CD4-positive, alpha-beta memory T cell (primary cell): ENCODE measurements at regions not wholly inside any gene's neighbourhood (a gene's known extent, or its start where the extent isn't known, plus 50 kb on each side); places are given as distances from the start of the nearest gene placed in this dataset.

ENCODE experiments used
- CTCF ChIA-PET: fragments of 350-600 bp; sonication (Branson Sonifier 250); formaldehyde crosslinking; loops from one replicate; lab custom pipeline; 2021; ENCODE audit warnings: inconsistent platforms; ENCODE audit not compliant: partially characterized antibody; lab: Charles Lee
- POLR2A ChIA-PET: fragments of 350-600 bp; sonication (Branson Sonifier 250); formaldehyde crosslinking; loops from one replicate; lab custom pipeline; 2021; ENCODE audit not compliant: partially characterized antibody; lab: Charles Lee
- DNase-seq, 5 donors: peaks; one replicate each; pipeline versions ENCODE4 v3.0.0 to v3.0.0-alpha.2; 2020 to 2022; ENCODE audit warnings: mixed read lengths in 1 of 5
- H3K27ac ChIP-seq: one replicate; pipeline ENCODE4 v1.7.0; 2013; ENCODE audit warnings: low read depth, low read length
- H3K27me3 ChIP-seq: 2 replicates; pipeline ENCODE4 v1.7.0; 2013; ENCODE audit warnings: mild to moderate bottlenecking, low read length, moderate library complexity; ENCODE audit not compliant: insufficient read depth
- H3K36me3 ChIP-seq: 2 replicates; pipeline ENCODE4 v1.7.0; 2013; ENCODE audit warnings: mild to moderate bottlenecking, low read length, moderate library complexity; ENCODE audit not compliant: insufficient read depth
- H3K4me1 ChIP-seq: 2 replicates; pipeline ENCODE4 v1.7.0; 2013; ENCODE audit warnings: mild to moderate bottlenecking, low read length, moderate library complexity; ENCODE audit not compliant: insufficient read depth
- H3K4me3 ChIP-seq, 2 donors: one replicate each; pipeline ENCODE4 v1.7.0; 2013; ENCODE audit warnings: low read length in 2 of 2, mild to moderate bottlenecking in 1 of 2
- H3K9me3 ChIP-seq, 2 donors: one replicate each; pipeline ENCODE4 v1.7.0; 2013; ENCODE audit warnings: low read length in 2 of 2, control low read depth in 1 of 2; ENCODE audit not compliant: control insufficient read depth in 1 of 2
- H3K27ac Mint-ChIP-seq, 7 donors: one replicate each; pipeline ENCODE4 v1.8.0; 2020 to 2021; ENCODE audit warnings: mixed read lengths in 7 of 7, mild to moderate bottlenecking in 6 of 7, inconsistent platforms in 3 of 7, moderate library complexity in 3 of 7
- H3K27me3 Mint-ChIP-seq, 2 donors: one replicate each; pipeline ENCODE4 v1.8.0; 2020 to 2021; ENCODE audit warnings: mixed read lengths in 2 of 2
- H3K36me3 Mint-ChIP-seq, 2 donors: one replicate each; pipeline ENCODE4 v1.8.0; 2020 to 2021; ENCODE audit warnings: mixed read lengths in 2 of 2, inconsistent platforms in 1 of 2, mild to moderate bottlenecking in 1 of 2
- H3K4me1 Mint-ChIP-seq, 4 donors: one replicate each; pipeline ENCODE4 v1.8.0; 2020 to 2021; ENCODE audit warnings: mixed read lengths in 4 of 4, mild to moderate bottlenecking in 1 of 4
- H3K4me3 Mint-ChIP-seq, 8 donors: one replicate each; pipeline ENCODE4 v1.8.0; 2020 to 2021; ENCODE audit warnings: mixed read lengths in 8 of 8, mild to moderate bottlenecking in 7 of 8, moderate library complexity in 6 of 8, inconsistent platforms in 3 of 8
- H3K9me3 Mint-ChIP-seq, 8 donors: one replicate each; pipeline ENCODE4 v1.8.0; 2020 to 2021; ENCODE audit warnings: mixed read lengths in 8 of 8, mild to moderate bottlenecking in 5 of 8, inconsistent platforms in 3 of 8, moderate library complexity in 1 of 8
- intact Hi-C: fragments of 100-400 bp; cut with micrococcal nuclease; formaldehyde crosslinking; loops from one replicate; pipeline ENCODE4 v1.15.1; 2023

DNA sequence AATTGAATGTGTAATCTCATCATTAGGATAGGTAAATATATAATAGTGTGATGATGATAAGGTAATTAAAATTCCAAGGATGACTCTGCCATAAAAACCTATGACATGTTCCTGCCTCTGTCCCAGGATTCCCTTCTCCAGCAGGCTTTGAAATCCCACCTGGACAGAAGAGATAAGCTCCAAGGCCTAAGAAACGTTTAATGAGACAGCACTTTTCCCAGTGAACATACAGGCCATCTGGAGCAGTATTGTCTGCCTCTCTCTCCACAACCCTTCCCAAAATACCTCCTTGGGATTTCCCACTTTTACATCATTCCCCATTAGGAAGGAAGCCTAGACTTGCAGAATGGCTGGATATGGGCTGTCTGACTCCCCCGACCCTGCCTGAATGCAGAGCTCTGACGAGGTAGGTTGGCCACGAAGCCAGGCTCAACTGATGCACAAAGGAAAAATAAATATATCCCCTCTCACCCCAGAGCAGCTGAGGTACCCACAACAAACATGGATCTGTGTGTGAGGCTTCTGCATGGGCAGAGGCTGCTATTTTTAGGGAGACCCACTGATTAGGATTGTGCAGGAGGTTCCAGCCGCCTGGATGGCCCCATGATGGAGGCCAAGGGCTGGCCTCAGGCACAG, 71.0 kb downstream of the TMPRSS5 start:
- H3K27me3 Mint-ChIP-seq = peaks cover 8 to 15% of the 10 kb centered on the region in 2 donors
- intact Hi-C loops = no loop called here

DNA sequence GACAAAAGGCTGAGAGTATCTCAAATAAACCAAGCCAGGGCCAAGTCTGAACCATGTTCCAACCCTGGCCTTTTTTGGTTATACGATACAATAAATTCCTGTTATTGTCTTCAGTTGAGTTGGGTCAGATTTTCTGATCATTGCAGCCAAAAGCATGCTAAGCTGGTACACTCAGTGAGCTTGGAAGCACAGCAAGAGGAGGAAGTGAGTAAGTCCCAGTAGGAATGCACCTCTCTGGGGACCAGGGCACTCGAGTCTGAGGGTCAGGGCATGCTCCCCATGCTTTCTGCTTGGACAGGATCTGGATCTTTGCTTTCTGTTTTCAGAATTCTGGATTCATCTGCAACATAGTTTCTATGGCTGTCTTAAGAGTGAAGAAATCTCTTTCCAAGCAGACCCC, 73.1 kb downstream of the TMPRSS5 start:
- Histone ChIP-seq H3K4me1 (no peaks in the 10 kb centered on the region), H3K27me3 (no peaks in the 10 kb centered on the region), H3K4me3 (no peak overlapping the region), H3K27ac (no peak overlapping the region), H3K36me3 (no peaks in the 10 kb centered on the region), H3K9me3 (no peaks in the 10 kb centered on the region)
- no peak for DNase-seq
- Mint-ChIP-seq H3K36me3 (no peaks in the 10 kb centered on the region), H3K4me3 (no peak overlapping the region), H3K4me1 (no peaks in the 10 kb centered on the region), H3K27me3 (peaks cover 8% of the 10 kb centered on the region in 2 donors), H3K9me3 (peaks cover 0 to 10% (median 0%) of the 10 kb centered on the region in 8 donors), H3K27ac (no peak overlapping the region)
- intact Hi-C loops = no loop called here
- CTCF ChIA-PET = no interaction called here
- POLR2A ChIA-PET = no interaction called here

More for the DNA sequence above, 71.0 kb downstream of the TMPRSS5 start:
- Histone ChIP-seq H3K27ac (no peak overlapping the region), H3K36me3 (no peaks in the 10 kb centered on the region), H3K27me3 (no peaks in the 10 kb centered on the region), H3K9me3 (no peaks in the 10 kb centered on the region), H3K4me1 (no peaks in the 10 kb centered on the region), H3K4me3 (no peak overlapping the region)
- Mint-ChIP-seq H3K36me3 (no peaks in the 10 kb centered on the region), H3K4me3 (no peak overlapping the region), H3K4me1 (no peaks in the 10 kb centered on the region), H3K27ac (no peak overlapping the region), H3K9me3 (peaks cover 0 to 7% (median 0%) of the 10 kb centered on the region in 8 donors)
- CTCF ChIA-PET = no interaction called here
- DNase-seq = no peak
- POLR2A ChIA-PET = no interaction called here

DNA sequence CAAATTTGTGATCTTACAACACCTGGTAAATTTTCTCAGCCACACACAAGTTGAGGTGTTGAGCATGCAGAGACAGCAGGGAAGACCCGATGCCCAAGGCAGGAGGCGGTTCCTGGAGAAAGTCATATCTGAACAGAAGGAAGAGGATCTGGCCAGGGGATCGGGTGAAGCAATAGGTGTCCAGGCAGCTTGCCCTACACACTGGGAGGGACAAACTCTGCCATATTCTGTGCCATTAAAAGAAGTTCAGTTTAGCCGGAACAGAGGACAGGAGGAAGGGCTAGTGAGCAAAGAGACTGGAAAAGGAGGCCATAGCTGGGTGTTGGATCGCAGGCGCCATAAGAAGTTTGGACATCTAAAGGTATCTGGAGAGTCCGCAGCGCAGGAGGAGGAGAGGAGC, 76.5 kb downstream of the TMPRSS5 start:
- Mint-ChIP-seq H3K36me3 (no peaks in the 10 kb centered on the region), H3K9me3 (peaks cover 0 to 7% (median 0%) of the 10 kb centered on the region in 8 donors), H3K4me3 (no peak overlapping the region), H3K4me1 (no peaks in the 10 kb centered on the region), H3K27ac (no peak overlapping the region), H3K27me3 (peaks cover 8 to 10% of the 10 kb centered on the region in 2 donors)
- H3K4me1 ChIP-seq = no peaks in the 10 kb centered on the region
- H3K4me3 ChIP-seq = no peak overlapping the region
- ChIA-PET CTCF (no interaction called here), POLR2A (no interaction called here)
- H3K36me3 ChIP-seq = no peaks in the 10 kb centered on the region
- H3K27me3 ChIP-seq = no peaks in the 10 kb centered on the region
- H3K27ac ChIP-seq = no peak overlapping the region
- no peaks in the 10 kb centered on the region for H3K9me3 ChIP-seq
- intact Hi-C loops = no loop called here
- DNase-seq = no peak

DNA sequence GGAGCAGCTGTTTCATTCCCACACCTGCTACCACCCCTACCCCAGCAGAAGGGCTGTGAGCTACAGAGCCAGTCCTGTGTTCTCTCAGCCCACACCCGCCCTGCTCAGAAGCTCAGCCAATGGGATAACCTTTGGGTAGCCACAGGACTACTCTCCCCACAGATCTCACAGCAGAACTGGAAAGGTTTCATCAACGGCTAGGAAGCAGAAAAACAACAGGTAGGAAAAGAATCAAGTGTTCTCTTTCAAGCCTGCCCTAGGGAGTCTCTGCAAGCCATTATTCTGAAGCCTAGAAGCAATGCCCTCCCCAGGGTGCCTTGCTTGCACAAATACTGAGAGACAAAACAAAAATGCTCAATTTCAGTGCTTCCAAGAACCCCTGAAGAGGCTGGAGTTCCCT, 77.2 kb downstream of the TMPRSS5 start:
- Mint-ChIP-seq H3K27me3 (peaks cover 9% of the 10 kb centered on the region in 2 donors), H3K4me1 (no peaks in the 10 kb centered on the region), H3K4me3 (no peak overlapping the region), H3K27ac (no peak overlapping the region), H3K9me3 (peaks cover 0 to 7% (median 0%) of the 10 kb centered on the region in 8 donors), H3K36me3 (no peaks in the 10 kb centered on the region)
- Histone ChIP-seq H3K9me3 (no peaks in the 10 kb centered on the region), H3K4me3 (no peak overlapping the region), H3K36me3 (no peaks in the 10 kb centered on the region), H3K27me3 (no peaks in the 10 kb centered on the region), H3K27ac (no peak overlapping the region), H3K4me1 (no peaks in the 10 kb centered on the region)
- DNase-seq = no peak
- ChIA-PET POLR2A (no interaction called here), CTCF (no interaction called here)
- intact Hi-C loops = no loop called here

DNA sequence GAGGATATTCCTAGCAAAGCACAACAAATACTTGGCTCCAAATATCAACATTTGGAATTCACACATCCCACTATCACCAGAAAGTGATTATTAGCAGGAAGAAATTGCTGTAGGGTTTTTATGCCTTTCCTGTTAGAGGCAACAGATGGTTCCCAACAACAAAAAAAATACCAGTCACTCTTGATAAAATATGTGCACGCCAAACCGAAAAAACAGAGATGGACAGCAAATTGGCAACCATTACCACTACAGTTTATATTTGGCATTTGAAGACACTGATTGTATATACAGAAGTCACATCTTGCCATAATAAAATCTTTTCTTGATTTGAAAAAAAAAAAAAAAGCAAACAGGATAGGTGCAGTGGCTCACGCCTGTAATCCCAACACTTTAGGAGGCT, 78.2 kb downstream of the TMPRSS5 start:
- H3K4me1 Mint-ChIP-seq = no peaks in the 10 kb centered on the region

DNA sequence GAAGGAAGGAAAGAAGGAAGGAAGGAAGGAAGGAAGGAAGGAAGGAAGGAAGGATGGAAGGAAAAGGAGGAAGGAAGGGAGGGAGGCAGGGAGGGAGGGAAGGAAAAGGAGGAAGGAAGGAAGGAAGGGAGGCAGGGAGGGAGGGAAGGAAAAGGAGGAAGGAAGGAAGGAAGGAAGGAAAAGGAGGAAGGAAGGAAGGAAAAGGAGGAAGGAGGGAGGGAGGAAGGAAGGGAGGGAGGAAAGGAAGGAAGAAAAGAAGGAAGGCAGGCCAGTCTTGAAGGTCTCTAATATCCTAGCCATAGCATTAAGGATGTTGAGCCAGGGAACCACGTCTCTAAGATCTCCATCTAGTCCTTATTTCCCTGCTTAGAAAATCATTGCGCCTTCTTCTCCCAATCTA, 78.8 kb downstream of the TMPRSS5 start:
- Histone ChIP-seq H3K27me3 (no peaks in the 10 kb centered on the region), H3K4me3 (no peak overlapping the region), H3K9me3 (no peaks in the 10 kb centered on the region), H3K36me3 (no peaks in the 10 kb centered on the region), H3K27ac (no peak overlapping the region), H3K4me1 (no peaks in the 10 kb centered on the region)
- Mint-ChIP-seq H3K27ac (no peak overlapping the region), H3K4me1 (no peaks in the 10 kb centered on the region), H3K4me3 (no peak overlapping the region), H3K27me3 (peaks cover 10 to 11% of the 10 kb centered on the region in 2 donors), H3K9me3 (peaks cover 0 to 7% (median 0%) of the 10 kb centered on the region in 8 donors), H3K36me3 (no peaks in the 10 kb centered on the region)
- ChIA-PET POLR2A (no interaction called here), CTCF (no interaction called here)
- intact Hi-C loops = no loop called here
- no peak for DNase-seq

More for the DNA sequence above, 78.2 kb downstream of the TMPRSS5 start:
- Histone ChIP-seq H3K4me3 (no peak overlapping the region), H3K4me1 (no peaks in the 10 kb centered on the region), H3K27me3 (no peaks in the 10 kb centered on the region), H3K9me3 (no peaks in the 10 kb centered on the region), H3K36me3 (no peaks in the 10 kb centered on the region), H3K27ac (no peak overlapping the region)
- intact Hi-C loops = no loop called here
- Mint-ChIP-seq H3K27me3 (peaks cover 9 to 12% of the 10 kb centered on the region in 2 donors), H3K27ac (no peak overlapping the region), H3K9me3 (peaks cover 0 to 7% (median 0%) of the 10 kb centered on the region in 8 donors), H3K4me3 (no peak overlapping the region), H3K36me3 (no peaks in the 10 kb centered on the region)
- DNase-seq = no peak
- POLR2A ChIA-PET = no interaction called here
- CTCF ChIA-PET = no interaction called here

DNA sequence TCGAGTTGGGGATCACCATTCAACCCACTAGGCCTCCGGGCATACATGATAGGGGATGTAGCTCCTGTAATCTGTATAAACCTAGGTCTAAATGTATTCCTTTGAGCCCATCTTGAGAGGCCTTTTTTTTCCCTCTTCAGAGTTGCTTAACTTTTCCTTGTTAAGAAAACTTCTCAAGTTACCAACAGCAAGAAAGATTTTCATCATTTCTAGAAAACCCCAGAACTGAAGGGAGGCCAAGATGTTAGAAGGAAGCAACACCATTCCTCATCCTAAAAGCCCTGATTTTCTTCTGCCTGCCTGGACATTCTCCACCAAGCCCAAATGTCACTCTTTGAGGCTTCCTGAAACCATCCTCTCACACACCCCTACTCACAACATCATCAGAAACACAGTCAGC, 79.4 kb downstream of the TMPRSS5 start:
- Histone ChIP-seq H3K4me1 (no peaks in the 10 kb centered on the region), H3K36me3 (no peaks in the 10 kb centered on the region), H3K4me3 (no peak overlapping the region), H3K27ac (no peak overlapping the region), H3K27me3 (no peaks in the 10 kb centered on the region), H3K9me3 (no peaks in the 10 kb centered on the region)
- DNase-seq = no peak
- Mint-ChIP-seq H3K9me3 (peaks cover 0 to 7% (median 0%) of the 10 kb centered on the region in 8 donors), H3K4me1 (no peaks in the 10 kb centered on the region), H3K27me3 (peaks cover 9 to 10% of the 10 kb centered on the region in 2 donors), H3K36me3 (no peaks in the 10 kb centered on the region), H3K4me3 (no peak overlapping the region), H3K27ac (no peak overlapping the region)
- CTCF ChIA-PET = no interaction called here
- POLR2A ChIA-PET = no interaction called here
- intact Hi-C loops = no loop called here
